LNCaP clone FGC (cell line): ENCODE measurements at regions not wholly inside any gene's neighbourhood (a gene's known extent, or its start where the extent isn't known, plus 50 kb on each side); places are given as distances from the start of the nearest gene placed in this dataset.

ENCODE experiments used
- DNase-seq: peaks from one replicate; pipeline ENCODE4 v3.0.0-alpha.2; 2011; ENCODE audit warnings: low read depth
- H3K4me3 ChIP-seq: 2 replicates; pipeline ENCODE4 v1.5.1; 2011; ENCODE audit warnings: mild to moderate bottlenecking, low read depth, low read length, control low read depth
- TF ChIP-seq, protein P1 (sequence below): IDR thresholded peaks from 2 replicates; pipeline ENCODE4 v1.5.1; 2012; ENCODE audit warnings: mild to moderate bottlenecking; ENCODE audit not compliant: control insufficient read depth, insufficient read depth; ENCODE audit errors: extremely low read depth

DNA sequence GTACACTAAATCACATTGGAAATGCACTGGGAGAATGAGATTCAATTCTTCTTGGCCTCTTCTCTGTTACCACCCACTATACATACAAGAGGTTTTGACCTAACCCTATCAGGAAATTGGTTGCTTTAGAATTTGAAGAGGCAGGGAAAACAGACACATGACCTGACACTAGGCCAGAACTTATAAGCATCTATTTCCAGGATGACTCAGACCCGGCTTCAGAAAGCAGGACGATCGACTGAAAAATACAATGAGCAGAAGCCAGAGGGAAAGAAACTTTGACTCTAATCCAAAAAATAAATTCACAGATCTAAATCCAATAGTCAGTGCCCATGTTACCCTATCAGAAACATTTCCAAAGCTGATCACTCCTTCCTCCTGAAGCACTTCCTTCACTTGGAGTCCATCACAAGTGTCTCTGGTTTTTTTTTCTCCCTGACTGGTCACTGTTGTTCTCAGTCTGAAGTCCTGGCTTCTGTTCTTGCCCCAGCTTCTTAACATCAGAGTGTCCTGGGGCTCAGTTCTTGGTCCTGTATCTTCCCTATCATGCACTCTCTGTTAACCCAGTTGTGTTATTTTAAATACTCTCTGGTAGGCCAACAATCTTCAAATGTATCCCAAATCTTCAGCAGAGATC, 133.6 kb downstream of the P2RY1 start:
- TF ChIP-seq, protein P1, sequence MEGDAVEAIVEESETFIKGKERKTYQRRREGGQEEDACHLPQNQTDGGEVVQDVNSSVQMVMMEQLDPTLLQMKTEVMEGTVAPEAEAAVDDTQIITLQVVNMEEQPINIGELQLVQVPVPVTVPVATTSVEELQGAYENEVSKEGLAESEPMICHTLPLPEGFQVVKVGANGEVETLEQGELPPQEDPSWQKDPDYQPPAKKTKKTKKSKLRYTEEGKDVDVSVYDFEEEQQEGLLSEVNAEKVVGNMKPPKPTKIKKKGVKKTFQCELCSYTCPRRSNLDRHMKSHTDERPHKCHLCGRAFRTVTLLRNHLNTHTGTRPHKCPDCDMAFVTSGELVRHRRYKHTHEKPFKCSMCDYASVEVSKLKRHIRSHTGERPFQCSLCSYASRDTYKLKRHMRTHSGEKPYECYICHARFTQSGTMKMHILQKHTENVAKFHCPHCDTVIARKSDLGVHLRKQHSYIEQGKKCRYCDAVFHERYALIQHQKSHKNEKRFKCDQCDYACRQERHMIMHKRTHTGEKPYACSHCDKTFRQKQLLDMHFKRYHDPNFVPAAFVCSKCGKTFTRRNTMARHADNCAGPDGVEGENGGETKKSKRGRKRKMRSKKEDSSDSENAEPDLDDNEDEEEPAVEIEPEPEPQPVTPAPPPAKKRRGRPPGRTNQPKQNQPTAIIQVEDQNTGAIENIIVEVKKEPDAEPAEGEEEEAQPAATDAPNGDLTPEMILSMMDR: no peak
- no peak overlapping the region for H3K4me3 ChIP-seq
- DNase-seq: no peak

DNA sequence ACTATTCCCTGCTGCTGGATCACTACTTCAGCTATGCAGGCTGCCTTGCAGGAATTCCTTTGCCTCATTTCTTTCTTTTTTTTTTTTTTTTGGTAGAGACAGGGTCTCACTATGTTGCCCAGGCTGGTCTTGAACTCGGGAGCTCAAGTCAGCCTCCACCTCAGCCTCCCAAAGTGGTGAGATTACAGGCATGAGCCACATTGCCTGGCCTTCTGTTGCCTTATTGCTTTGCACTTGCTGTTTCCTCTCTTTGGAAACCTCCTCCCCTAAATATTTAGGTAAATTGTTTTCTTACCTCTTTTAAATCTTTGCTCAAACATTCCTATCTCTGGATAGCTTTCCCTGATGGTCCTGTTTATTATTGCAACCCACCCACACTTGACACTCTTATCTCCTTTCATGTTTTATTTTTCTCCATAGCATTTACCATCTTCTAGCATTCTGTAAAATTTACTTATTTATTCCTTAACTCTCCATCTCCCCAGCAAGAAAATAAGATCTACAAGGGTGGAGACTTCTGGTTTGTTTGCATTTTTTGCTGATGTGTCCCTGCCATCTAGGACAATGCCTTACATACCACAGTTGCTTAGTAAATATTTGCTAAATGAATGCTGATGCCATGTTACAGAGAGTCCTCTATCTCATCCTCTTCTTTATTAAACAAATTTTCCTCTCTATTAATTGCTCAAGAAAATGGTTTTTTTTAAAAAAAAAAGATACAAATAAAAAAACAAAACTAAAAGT, 134.8 kb downstream of the P2RY1 start:
- DNase-seq: peak; percentile 69
- H3K4me3 ChIP-seq: no peak overlapping the region
- TF ChIP-seq, protein P1: no peak

DNA sequence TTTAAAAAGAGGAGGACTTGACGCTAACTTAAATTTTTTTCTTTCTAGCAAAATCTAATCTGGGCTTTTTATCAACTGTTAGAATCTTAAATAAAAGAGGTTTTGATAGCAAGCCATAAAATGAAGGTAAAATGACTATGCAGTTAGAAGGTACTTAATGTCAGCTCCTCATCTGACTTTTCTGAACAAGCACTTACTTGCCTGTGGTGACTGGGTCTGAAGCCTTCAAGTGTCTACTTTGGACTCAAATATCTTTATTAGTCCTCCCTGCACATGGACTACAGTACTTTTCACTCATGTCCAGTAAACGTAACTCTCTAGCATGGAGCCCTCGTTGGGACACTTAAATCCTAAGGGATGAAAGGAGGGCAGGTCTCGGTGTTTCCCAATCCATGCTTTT, 135.9 kb downstream of the P2RY1 start:
- TF ChIP-seq, protein P1: no peak
- DNase-seq: no peak
- H3K4me3 ChIP-seq: no peak overlapping the region

DNA sequence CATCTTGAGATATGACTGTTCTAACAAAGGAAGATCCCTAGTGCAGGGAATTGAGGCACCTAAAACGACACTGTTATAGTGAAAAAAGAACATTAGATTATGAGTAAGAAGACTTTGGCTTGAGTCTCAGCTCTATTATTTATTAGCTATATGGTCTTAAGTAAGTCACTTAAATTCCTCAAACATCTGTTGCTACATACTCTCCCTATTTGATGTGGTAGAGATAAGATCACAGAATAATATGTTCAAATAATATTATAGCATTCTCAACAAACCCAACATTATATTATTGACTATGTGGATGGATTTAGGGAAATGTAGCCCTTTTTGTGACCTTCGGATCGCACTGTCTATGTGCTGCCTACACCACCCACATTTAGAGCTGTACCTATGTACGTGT, 136.9 kb downstream of the P2RY1 start:
- H3K4me3 ChIP-seq: no peak overlapping the region
- TF ChIP-seq, protein P1: no peak
- DNase-seq: no peak

DNA sequence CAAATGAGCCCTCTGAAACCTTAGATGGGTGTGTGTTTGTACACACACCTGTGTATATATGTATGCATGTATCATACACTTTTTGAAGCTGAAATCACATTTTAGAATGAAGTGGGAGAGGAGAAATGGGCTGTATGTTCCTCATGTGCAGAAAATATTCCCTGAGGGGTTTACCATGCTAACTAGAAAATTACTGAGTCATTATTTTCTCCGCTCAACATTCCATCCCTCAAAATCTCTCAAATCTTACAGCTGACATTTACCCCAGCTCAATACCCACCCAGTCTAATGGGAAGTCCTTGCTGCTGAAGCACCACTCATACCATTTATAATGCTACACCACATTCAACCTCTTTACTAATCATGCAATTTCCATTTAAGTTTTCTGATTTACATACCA, 138.6 kb downstream of the P2RY1 start:
- no peak overlapping the region for H3K4me3 ChIP-seq
- no peak for DNase-seq
- TF ChIP-seq, protein P1: no peak

DNA sequence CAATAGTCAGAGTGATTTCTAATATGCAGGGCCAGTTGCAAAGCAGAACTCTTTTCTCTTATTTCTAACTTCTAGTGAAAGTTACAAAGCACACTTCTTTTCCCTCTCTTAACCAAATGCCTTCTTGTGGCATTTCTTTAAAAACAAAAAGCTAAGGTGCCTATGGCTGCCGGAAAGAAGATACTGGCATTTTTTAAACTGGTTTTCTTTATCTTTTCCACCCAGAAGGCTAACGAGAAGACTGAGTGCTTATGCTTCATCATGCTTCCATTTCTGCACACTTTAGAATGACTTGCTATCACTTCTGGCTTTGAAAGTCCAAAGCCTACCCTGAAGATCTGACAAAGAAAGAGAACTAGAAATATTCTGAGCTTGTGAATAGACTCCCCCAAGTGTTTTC, 141.3 kb downstream of the P2RY1 start:
- TF ChIP-seq, protein P1: no peak
- DNase-seq: no peak
- no peak overlapping the region for H3K4me3 ChIP-seq
